Retinal pigment epithelial cell (primary cell): ENCODE measurements at regions not wholly inside any gene's neighbourhood (a gene's known extent, or its start where the extent isn't known, plus 50 kb on each side); places are given as distances from the start of the nearest gene placed in this dataset.

Source experiments
- DNase-seq: peaks from one replicate; pipeline ENCODE4 v3.0.0-alpha.2; 2010; ENCODE audit warnings: low read depth
- H3K4me3 ChIP-seq: 2 replicates; pipeline ENCODE4 v1.5.1; 2011; ENCODE audit warnings: mild to moderate bottlenecking, low read length, control low read depth, moderate library complexity
- CTCF ChIP-seq: conservative IDR thresholded peaks from 2 replicates; pipeline ENCODE4 v1.5.1; 2011; ENCODE audit warnings: low read depth, low read length, control low read depth, inconsistent platforms

- no peak overlapping the region for H3K4me3 ChIP-seq
- TF ChIP-seq CTCF: no peak
- DNase-seq: no peak
Measured at GRCh38 chr5:9722601-9723180, 92.5 kb upstream of the TAS2R1 start.

- DNase-seq: no peak
- no peak overlapping the region for H3K4me3 ChIP-seq
- TF ChIP-seq CTCF: no peak
Measured at GRCh38 chr5:9721161-9721560, 91.0 kb upstream of the TAS2R1 start.

GRCh38 chr5:9720361-9720760, 90.2 kb upstream of the TAS2R1 start:
- no peak for DNase-seq
- TF ChIP-seq CTCF: no peak
- no peak overlapping the region for H3K4me3 ChIP-seq

GRCh38 chr5:9716838-9717281, 86.7 kb upstream of the TAS2R1 start:
- DNase-seq: no peak
- H3K4me3 ChIP-seq: no peak overlapping the region
- TF ChIP-seq CTCF: no peak

GRCh38 chr5:9715891-9716335, 85.8 kb upstream of the TAS2R1 start:
- DNase-seq: no peak
- no peak for TF ChIP-seq CTCF
- no peak overlapping the region for H3K4me3 ChIP-seq

GRCh38 chr5:9713959-9714586, 83.9 kb upstream of the TAS2R1 start:
- no peak for DNase-seq
- H3K4me3 ChIP-seq: no peak overlapping the region
- TF ChIP-seq CTCF: no peak

GRCh38 chr5:9713356-9713755, 83.2 kb upstream of the TAS2R1 start:
- DNase-seq: no peak
- no peak for TF ChIP-seq CTCF

More at GRCh38 chr5:9713356-9713755, 83.2 kb upstream of the TAS2R1 start:
- no peak overlapping the region for H3K4me3 ChIP-seq
